Cerebellar cortex (tissue), 1 donor: ENCODE measurements at regions not wholly inside any gene's neighbourhood (a gene's known extent, or its start where the extent isn't known, plus 50 kb on each side); places are given as distances from the start of the nearest gene placed in this dataset.
"Not testable (repeated sequence)": the region's sequence is repeated elsewhere in the genome, so short reads cannot be mapped to it uniquely, and the experiment has no call there.

Source experiments
- DNase-seq: peaks from one replicate; pipeline ENCODE4 v3.0.0-alpha.2; 2015; ENCODE audit warnings: low spot score

GRCh38 chr6:115064680-115065079 is 721.9 kb upstream of the HS3ST5 start:
- DNase-seq = no peak

- no peak for DNase-seq
Measured at GRCh38 chr6:115060581-115060980, 717.8 kb upstream of the HS3ST5 start.

GRCh38 chr6:115058414-115059211 is 715.8 kb upstream of the HS3ST5 start:
- no peak for DNase-seq

GRCh38 chr6:115055579-115055978 is 712.8 kb upstream of the HS3ST5 start:
- DNase-seq = no peak

- DNase-seq = not testable (repeated sequence)
Measured at GRCh38 chr6:115054242-115054641, 711.4 kb upstream of the HS3ST5 start.

- DNase-seq = no peak
Measured at GRCh38 chr6:115053169-115053860, 710.5 kb upstream of the HS3ST5 start.

- no peak for DNase-seq
Measured at GRCh38 chr6:115016593-115016992, 673.8 kb upstream of the HS3ST5 start.

GRCh38 chr6:115004982-115005381 is 662.2 kb upstream of the HS3ST5 start:
- DNase-seq = no peak

- no peak for DNase-seq
Measured at GRCh38 chr6:115004204-115004603, 661.4 kb upstream of the HS3ST5 start.

- no peak for DNase-seq
Measured at GRCh38 chr6:115001731-115002350, 659.0 kb upstream of the HS3ST5 start.

GRCh38 chr6:115000736-115001135 is 657.9 kb upstream of the HS3ST5 start:
- DNase-seq = no peak

- no peak for DNase-seq
Measured at GRCh38 chr6:114998492-114998891, 655.7 kb upstream of the HS3ST5 start.

- DNase-seq = no peak
Measured at GRCh38 chr6:114997813-114998292, 655.0 kb upstream of the HS3ST5 start.

- no peak for DNase-seq
Measured at GRCh38 chr6:114995526-114995925, 652.7 kb upstream of the HS3ST5 start.

- no peak for DNase-seq
Measured at GRCh38 chr6:114989279-114989964, 646.6 kb upstream of the HS3ST5 start.

GRCh38 chr6:114987281-114987680 is 644.5 kb upstream of the HS3ST5 start:
- no peak for DNase-seq

GRCh38 chr6:114955363-114955762 is 612.5 kb upstream of the HS3ST5 start:
- no peak for DNase-seq

- DNase-seq = no peak
Measured at GRCh38 chr6:114952229-114952628, 609.4 kb upstream of the HS3ST5 start.

- DNase-seq = no peak
Measured at GRCh38 chr6:114945392-114945791, 602.6 kb upstream of the HS3ST5 start.

- no peak for DNase-seq
Measured at GRCh38 chr6:114941078-114941477, 598.3 kb upstream of the HS3ST5 start.

- no peak for DNase-seq
Measured at GRCh38 chr6:114940181-114940580, 597.4 kb upstream of the HS3ST5 start.

GRCh38 chr6:114939630-114940029 is 596.8 kb upstream of the HS3ST5 start:
- DNase-seq = no peak
